ENCODE measurements at regions not wholly inside any gene's neighbourhood (a gene's known extent, or its start where the extent isn't known, plus 50 kb on each side); places are given as distances from the start of the nearest gene placed in this dataset.

GRCh38 chr3:177752831-177753230, 555.5 kb upstream of the TBL1XR1 start:
- Histone ChIP-seq H4K20me1 (ENCODE audit: insufficient read depth) (no peaks in the 10 kb centered on the region), H3K4me2 (ENCODE audit: low read length) (no peak overlapping the region), H3K9ac (ENCODE audit: low read length) (no peak overlapping the region), H3K27me3 (ENCODE audit: insufficient read depth, low read depth, low read length) (no peaks in the 10 kb centered on the region), H3K4me3 (ENCODE audit: low read length) (no peak overlapping the region), H3K79me2 (replicated peaks; ENCODE audit: insufficient read depth, low read length) (no peaks in the 10 kb centered on the region), H3F3A (ENCODE audit: insufficient read depth, low read length, poor library complexity, severe bottlenecking) (no peaks in the 10 kb centered on the region), H3K9me2 (ENCODE audit: insufficient read depth, low read length) (no peaks in the 10 kb centered on the region), H3K36me3 (ENCODE audit: insufficient read depth, low read length) (no peaks in the 10 kb centered on the region), H2AFZ (ENCODE audit: low read depth, low read length) (no peak overlapping the region), H3K9me3 (ENCODE audit: low read length) (no peaks in the 10 kb centered on the region), H3K27ac (ENCODE audit: low read length) (no peak overlapping the region)
- TF ChIP-seq POLR2AphosphoS5 (IDR thresholded peaks at IDR 0.05) (no peak), EP300 (conservative IDR thresholded peaks at IDR 0.05; ENCODE audit: poor library complexity, severe bottlenecking) (no peak), SMC3 (conservative IDR thresholded peaks at IDR 0.05; ENCODE audit: poor library complexity) (no peak), REST (IDR thresholded peaks at IDR 0.05; ENCODE audit: borderline replicate concordance) (no peak), CTCF (IDR thresholded peaks at IDR 0.05; ENCODE audit: poor library complexity, severe bottlenecking) (no peak), TAF1 (IDR thresholded peaks at IDR 0.05; ENCODE audit: low read depth) (no peak), EZH2 (IDR thresholded peaks at IDR 0.05; ENCODE audit: borderline replicate concordance, insufficient read depth, low read length, poor library complexity, severe bottlenecking) (no peak), RAD21 (conservative IDR thresholded peaks at IDR 0.05) (no peak), MXI1 (conservative IDR thresholded peaks at IDR 0.05; ENCODE audit: poor library complexity, severe bottlenecking) (no peak)

- no peaks in the 10 kb centered on the region for H3K27me3 ChIP-seq (ENCODE audit: insufficient read depth, low read depth, low read length)
- no peak overlapping the region for H2AFZ ChIP-seq (ENCODE audit: low read depth, low read length)
- no peaks in the 10 kb centered on the region for H3K36me3 ChIP-seq (ENCODE audit: insufficient read depth, low read length)
- no peak overlapping the region for H3K27ac ChIP-seq (ENCODE audit: low read length)
- H3K79me2 ChIP-seq (replicated peaks; ENCODE audit: insufficient read depth, low read length) = no peaks in the 10 kb centered on the region
- no peaks in the 10 kb centered on the region for H4K20me1 ChIP-seq (ENCODE audit: insufficient read depth)
- H3K9ac ChIP-seq (ENCODE audit: low read length) = no peak overlapping the region
- H3K9me3 ChIP-seq (ENCODE audit: low read length) = no peaks in the 10 kb centered on the region
- H3K9me2 ChIP-seq (ENCODE audit: insufficient read depth, low read length) = no peaks in the 10 kb centered on the region
- TF ChIP-seq RAD21 (conservative IDR thresholded peaks at IDR 0.05) (no peak), CTCF (IDR thresholded peaks at IDR 0.05; ENCODE audit: poor library complexity, severe bottlenecking) (no peak), REST (IDR thresholded peaks at IDR 0.05; ENCODE audit: borderline replicate concordance) (no peak), SMC3 (conservative IDR thresholded peaks at IDR 0.05; ENCODE audit: poor library complexity) (no peak), TAF1 (IDR thresholded peaks at IDR 0.05; ENCODE audit: low read depth) (no peak), EZH2 (IDR thresholded peaks at IDR 0.05; ENCODE audit: borderline replicate concordance, insufficient read depth, low read length, poor library complexity, severe bottlenecking) (no peak), EP300 (conservative IDR thresholded peaks at IDR 0.05; ENCODE audit: poor library complexity, severe bottlenecking) (no peak), POLR2AphosphoS5 (IDR thresholded peaks at IDR 0.05) (no peak), MXI1 (conservative IDR thresholded peaks at IDR 0.05; ENCODE audit: poor library complexity, severe bottlenecking) (no peak)
- H3K4me3 ChIP-seq (ENCODE audit: low read length) = no peak overlapping the region
- H3K4me2 ChIP-seq (ENCODE audit: low read length) = no peak overlapping the region
- no peaks in the 10 kb centered on the region for H3F3A ChIP-seq (ENCODE audit: insufficient read depth, low read length, poor library complexity, severe bottlenecking)
Measured at GRCh38 chr3:177753451-177754155, 556.3 kb upstream of the TBL1XR1 start.

Data from neural cell (in vitro differentiated cells).